ENCODE measurements at regions not wholly inside any gene's neighbourhood (a gene's known extent, or its start where the extent isn't known, plus 50 kb on each side); places are given as distances from the start of the nearest gene placed in this dataset.

- no peak for TF ChIP-seq CTCF (IDR thresholded peaks at IDR 0.05)
- Mint-ChIP-seq H3K9me3 (no peaks in the 10 kb centered on the region), H3K27ac (no peak overlapping the region), H3K27me3 (ENCODE audit: low read depth, poor library complexity) (no peaks in the 10 kb centered on the region), H3K36me3 (ENCODE audit: low read depth) (no peaks in the 10 kb centered on the region), H3K4me1 (no peaks in the 10 kb centered on the region), H3K4me3 (no peak overlapping the region)
- no peak for DNase-seq
These were observed 231.7 kb downstream of the ARPP21 start for GRCh38 chr3:35871009-35871408.

GRCh38 chr3:35883929-35884328, 244.6 kb downstream of the ARPP21 start:
- no peak overlapping the region for H3K27ac Mint-ChIP-seq
- peaks cover 16% of the 10 kb centered on the region for H3K36me3 Mint-ChIP-seq (ENCODE audit: low read depth)
- H3K27me3 Mint-ChIP-seq (ENCODE audit: low read depth, poor library complexity) = no peaks in the 10 kb centered on the region
- H3K4me3 Mint-ChIP-seq = no peak overlapping the region
- peaks cover 3% of the 10 kb centered on the region for H3K4me1 Mint-ChIP-seq
- H3K9me3 Mint-ChIP-seq = peaks cover 29% of the 10 kb centered on the region
- TF ChIP-seq CTCF (IDR thresholded peaks at IDR 0.05) = no peak
- no peak for DNase-seq

- H3K4me3 Mint-ChIP-seq = no peak overlapping the region
- peaks cover 15% of the 10 kb centered on the region for H3K9me3 Mint-ChIP-seq
- no peaks in the 10 kb centered on the region for H3K27me3 Mint-ChIP-seq (ENCODE audit: low read depth, poor library complexity)
- no peak for DNase-seq
- no peaks in the 10 kb centered on the region for H3K4me1 Mint-ChIP-seq
- no peak for TF ChIP-seq CTCF (IDR thresholded peaks at IDR 0.05)
- peaks cover 5% of the 10 kb centered on the region for H3K36me3 Mint-ChIP-seq (ENCODE audit: low read depth)
- no peak overlapping the region for H3K27ac Mint-ChIP-seq
These were observed 255.4 kb downstream of the ARPP21 start for GRCh38 chr3:35894735-35895134.

GRCh38 chr3:35899245-35899644, 259.9 kb downstream of the ARPP21 start:
- TF ChIP-seq CTCF (IDR thresholded peaks at IDR 0.05) = no peak
- Mint-ChIP-seq H3K4me1 (no peaks in the 10 kb centered on the region), H3K36me3 (ENCODE audit: low read depth) (peaks cover 5% of the 10 kb centered on the region), H3K27me3 (ENCODE audit: low read depth, poor library complexity) (no peaks in the 10 kb centered on the region), H3K9me3 (peaks cover 20% of the 10 kb centered on the region), H3K4me3 (no peak overlapping the region), H3K27ac (no peak overlapping the region)
- DNase-seq = no peak

- Mint-ChIP-seq H3K27me3 (ENCODE audit: low read depth, poor library complexity) (no peaks in the 10 kb centered on the region), H3K36me3 (ENCODE audit: low read depth) (peaks cover 5% of the 10 kb centered on the region), H3K4me1 (no peaks in the 10 kb centered on the region), H3K9me3 (peaks cover 18% of the 10 kb centered on the region), H3K27ac (no peak overlapping the region), H3K4me3 (no peak overlapping the region)
- DNase-seq = no peak
- no peak for TF ChIP-seq CTCF (IDR thresholded peaks at IDR 0.05)
These were observed 260.8 kb downstream of the ARPP21 start for GRCh38 chr3:35900079-35900478.

GRCh38 chr3:35908366-35909232, 269.3 kb downstream of the ARPP21 start:
- Mint-ChIP-seq H3K27ac (no peak overlapping the region), H3K4me1 (no peaks in the 10 kb centered on the region), H3K27me3 (ENCODE audit: low read depth, poor library complexity) (no peaks in the 10 kb centered on the region), H3K36me3 (ENCODE audit: low read depth) (peaks cover 5% of the 10 kb centered on the region), H3K4me3 (no peak overlapping the region), H3K9me3 (peaks cover 7% of the 10 kb centered on the region)
- peak; percentile 76 for TF ChIP-seq CTCF (IDR thresholded peaks at IDR 0.05)
- DNase-seq = peak; percentile 75
